GM12864 (cell line): ENCODE measurements at regions not wholly inside any gene's neighbourhood (a gene's known extent, or its start where the extent isn't known, plus 50 kb on each side); places are given as distances from the start of the nearest gene placed in this dataset.

Source experiments
- DNase-seq: peaks from one replicate; pipeline ENCODE4 v3.0.0-alpha.2; 2011; ENCODE audit warnings: low read depth
- H3K4me3 ChIP-seq: 2 replicates; pipeline ENCODE4 v1.5.1; 2011; ENCODE audit warnings: mild to moderate bottlenecking, low read depth, low read length, control low read depth
- CTCF ChIP-seq: IDR thresholded peaks from 2 replicates; pipeline ENCODE4 v1.5.1; 2011; ENCODE audit warnings: low read depth, mild to moderate bottlenecking, moderate library complexity, low read length, control low read depth, inconsistent platforms; ENCODE audit errors: missing control alignments

- no peak for TF ChIP-seq CTCF
- no peak for DNase-seq
- no peak overlapping the region for H3K4me3 ChIP-seq
Measured at GRCh38 chr9:108300306-108301287, 555.2 kb downstream of the ACTL7B start.

GRCh38 chr9:108297073-108297472 lies 558.7 kb downstream of the ACTL7B start:
- no peak overlapping the region for H3K4me3 ChIP-seq
- no peak for TF ChIP-seq CTCF
- no peak for DNase-seq

GRCh38 chr9:108296056-108296455 lies 559.7 kb downstream of the ACTL7B start:
- no peak for DNase-seq
- TF ChIP-seq CTCF = no peak

GRCh38 chr9:108291586-108291932 lies 564.2 kb downstream of the ACTL7B start:
- H3K4me3 ChIP-seq = no peak overlapping the region
- DNase-seq = no peak
- TF ChIP-seq CTCF = no peak

More at GRCh38 chr9:108296056-108296455, 559.7 kb downstream of the ACTL7B start:
- H3K4me3 ChIP-seq = no peak overlapping the region

- H3K4me3 ChIP-seq = no peak overlapping the region
- DNase-seq = no peak
- TF ChIP-seq CTCF = no peak
Measured at GRCh38 chr9:108290839-108291585, 564.8 kb downstream of the ACTL7B start.

- TF ChIP-seq CTCF = no peak
Measured at GRCh38 chr9:108286638-108287206, 569.1 kb downstream of the ACTL7B start.

More at GRCh38 chr9:108286638-108287206, 569.1 kb downstream of the ACTL7B start:
- H3K4me3 ChIP-seq = no peak overlapping the region
- no peak for DNase-seq
